ENCODE measurements at regions not wholly inside any gene's neighbourhood (a gene's known extent, or its start where the extent isn't known, plus 50 kb on each side); places are given as distances from the start of the nearest gene placed in this dataset.
A peak's percentile ranks its signal among the peaks of the same experiment; 100 is the strongest.

- TF ChIP-seq, protein P1, sequence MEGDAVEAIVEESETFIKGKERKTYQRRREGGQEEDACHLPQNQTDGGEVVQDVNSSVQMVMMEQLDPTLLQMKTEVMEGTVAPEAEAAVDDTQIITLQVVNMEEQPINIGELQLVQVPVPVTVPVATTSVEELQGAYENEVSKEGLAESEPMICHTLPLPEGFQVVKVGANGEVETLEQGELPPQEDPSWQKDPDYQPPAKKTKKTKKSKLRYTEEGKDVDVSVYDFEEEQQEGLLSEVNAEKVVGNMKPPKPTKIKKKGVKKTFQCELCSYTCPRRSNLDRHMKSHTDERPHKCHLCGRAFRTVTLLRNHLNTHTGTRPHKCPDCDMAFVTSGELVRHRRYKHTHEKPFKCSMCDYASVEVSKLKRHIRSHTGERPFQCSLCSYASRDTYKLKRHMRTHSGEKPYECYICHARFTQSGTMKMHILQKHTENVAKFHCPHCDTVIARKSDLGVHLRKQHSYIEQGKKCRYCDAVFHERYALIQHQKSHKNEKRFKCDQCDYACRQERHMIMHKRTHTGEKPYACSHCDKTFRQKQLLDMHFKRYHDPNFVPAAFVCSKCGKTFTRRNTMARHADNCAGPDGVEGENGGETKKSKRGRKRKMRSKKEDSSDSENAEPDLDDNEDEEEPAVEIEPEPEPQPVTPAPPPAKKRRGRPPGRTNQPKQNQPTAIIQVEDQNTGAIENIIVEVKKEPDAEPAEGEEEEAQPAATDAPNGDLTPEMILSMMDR (IDR thresholded peaks at IDR 0.05): peak; percentile 26 to 46 (median 27)
- TF ChIP-seq EP300 (IDR thresholded peaks at IDR 0.05) (no peak), POLR2AphosphoS5 (IDR thresholded peaks at IDR 0.05) (no peak)
These were observed 338.1 kb upstream of the SEMA3C start for GRCh38 chr7:81256991-81257390.

All from esophagus muscularis mucosa (tissue), 4 donors.